PC-3 (cell line): ENCODE measurements at regions not wholly inside any gene's neighbourhood (a gene's known extent, or its start where the extent isn't known, plus 50 kb on each side); places are given as distances from the start of the nearest gene placed in this dataset.

Source experiments
- ATAC-seq: fragments of 200-7000 bp; cut with Tn5 transposase; 2 replicates; pipeline ENCODE4 v1.9.1; 2020; ENCODE audit warnings: mild to moderate bottlenecking, moderate library complexity
- BruUV-seq: library from RNA; stranded (reverse); fragments of 400-500 nt; replicated peaks from 2 replicates; lab custom pipeline; 2021; lab: Mats Ljungman, UMichigan
- CTCF ChIA-PET: fragments of 300-600 bp; sonication (Branson Sonifier 250); formaldehyde crosslinking; loops from one replicate; lab custom pipeline; 2022; ENCODE audit warnings: antibody characterized with exemption; lab: Charles Lee
- POLR2A ChIA-PET: fragments of 300-600 bp; sonication (Branson Sonifier 250); formaldehyde crosslinking; loops from one replicate; lab custom pipeline; 2022; ENCODE audit warnings: antibody characterized with exemption; ENCODE audit not compliant: unreplicated experiment; lab: Charles Lee
- DNase-seq: peaks from one replicate; pipeline ENCODE4 v3.0.0-alpha.2; 2015
- H2AFZ ChIP-seq: fragments of 300-600 bp; sonication (generic); 2 replicates; pipeline ENCODE4 v1.6.0; 2016; ENCODE audit warnings: antibody characterized with exemption, low read length
- H3F3A ChIP-seq: fragments of 300-600 bp; sonication (generic); one replicate; pipeline ENCODE4 v1.6.0; 2017; ENCODE audit warnings: antibody characterized with exemption, low read length, control low read depth, mild to moderate bottlenecking; ENCODE audit not compliant: unreplicated experiment
- H3K27ac ChIP-seq: fragments of 300-600 bp; sonication (generic); 2 replicates; pipeline ENCODE4 v1.5.1; 2016; ENCODE audit warnings: mild to moderate bottlenecking, low read length
- H3K27me3 ChIP-seq: fragments of 300-600 bp; sonication (generic); 2 replicates; pipeline ENCODE4 v1.6.1; 2016; ENCODE audit warnings: low read length, mixed read lengths
- H3K36me3 ChIP-seq: fragments of 300-600 bp; sonication (generic); 2 replicates; pipeline ENCODE4 v1.6.1; 2016; ENCODE audit warnings: low read depth, mixed run types, low read length, mixed read lengths
- H3K4me1 ChIP-seq: fragments of 300-600 bp; sonication (generic); 2 replicates; pipeline ENCODE4 v1.5.1; 2016; ENCODE audit warnings: low read length; ENCODE audit not compliant: insufficient read depth
- H3K4me2 ChIP-seq: fragments of 300-600 bp; sonication (generic); 2 replicates; pipeline ENCODE4 v1.6.0; 2016; ENCODE audit warnings: low read length
- H3K4me3 ChIP-seq: fragments of 300-600 bp; sonication (generic); 2 replicates; pipeline ENCODE4 v1.5.1; 2016; ENCODE audit warnings: mild to moderate bottlenecking, low read length, mixed read lengths
- H3K79me2 ChIP-seq: fragments of 300-600 bp; sonication (generic); 2 replicates; pipeline ENCODE4 v1.6.1; 2017; ENCODE audit warnings: low read length, mixed read lengths
- H3K9ac ChIP-seq: fragments of 300-600 bp; sonication (generic); 2 replicates; pipeline ENCODE4 v1.6.0; 2016; ENCODE audit warnings: mild to moderate bottlenecking, low read length
- H3K9me2 ChIP-seq: fragments of 300-600 bp; sonication (generic); replicated peaks from 2 replicates; pipeline ENCODE4 v1.6.1; 2016; ENCODE audit warnings: mixed run types, low read length, mixed read lengths
- H3K9me3 ChIP-seq: fragments of 300-600 bp; sonication (generic); 2 replicates; pipeline ENCODE4 v1.6.1; 2016; ENCODE audit warnings: low read length, mixed read lengths
- H4K20me1 ChIP-seq: fragments of 300-600 bp; sonication (generic); 2 replicates; pipeline ENCODE4 v1.6.1; 2016; ENCODE audit warnings: low read length, mixed read lengths
- CTCF ChIP-seq: fragments of 300-600 bp; sonication (generic); conservative IDR thresholded peaks from 2 replicates; pipeline ENCODE4 v1.5.1; 2017; ENCODE audit warnings: antibody characterized with exemption, low read depth, mild to moderate bottlenecking, low read length
- EZH2 ChIP-seq: fragments of 300-600 bp; sonication (generic); IDR thresholded peaks from one replicate; pipeline ENCODE4 v1.6.1; 2017; ENCODE audit warnings: antibody characterized with exemption, mild to moderate bottlenecking, low read length; ENCODE audit not compliant: unreplicated experiment
- EZH2phosphoT487 ChIP-seq: fragments of 300-600 bp; sonication (generic); IDR thresholded peaks from 2 replicates; pipeline ENCODE4 v1.6.1; 2018; ENCODE audit warnings: mild to moderate bottlenecking, antibody characterized with exemption, low read length, borderline replicate concordance
- intact Hi-C: fragments of 100-400 bp; cut with micrococcal nuclease; formaldehyde crosslinking; loops from 2 replicates; pipeline ENCODE4 v1.9.0; 2023

- intact Hi-C loops = no loop called here
- H3K4me2 ChIP-seq = no peak overlapping the region
- no peak overlapping the region for H3K27ac ChIP-seq
- no peaks in the 10 kb centered on the region for H4K20me1 ChIP-seq
- H3K9me2 ChIP-seq = 0 out of 2 replicates have a peak, but pooled peaks cover 2% of the 10 kb centered on the region
- H3K4me3 ChIP-seq = no peak overlapping the region
- DNase-seq (no peak), ATAC-seq (no peak)
- H3K27me3 ChIP-seq = peaks cover 28% of the 10 kb centered on the region
- no peaks in the 10 kb centered on the region for H3K36me3 ChIP-seq
- no peaks in the 10 kb centered on the region for H3F3A ChIP-seq
- ChIA-PET POLR2A (no interaction called here), CTCF (no interaction called here)
- peaks cover 26% of the 10 kb centered on the region for H3K4me1 ChIP-seq
- BruUV-seq = no TSS peak
- H2AFZ ChIP-seq = no peak overlapping the region
- no peak overlapping the region for H3K9ac ChIP-seq
- no peaks in the 10 kb centered on the region for H3K79me2 ChIP-seq
- H3K9me3 ChIP-seq = no peaks in the 10 kb centered on the region
- no peak for TF ChIP-seq EZH2phosphoT487
- no peak for TF ChIP-seq CTCF
- TF ChIP-seq EZH2 = no peak
Measured at GRCh38 chr12:97754306-97754705, 291.7 kb downstream of the RMST start.

DNA sequence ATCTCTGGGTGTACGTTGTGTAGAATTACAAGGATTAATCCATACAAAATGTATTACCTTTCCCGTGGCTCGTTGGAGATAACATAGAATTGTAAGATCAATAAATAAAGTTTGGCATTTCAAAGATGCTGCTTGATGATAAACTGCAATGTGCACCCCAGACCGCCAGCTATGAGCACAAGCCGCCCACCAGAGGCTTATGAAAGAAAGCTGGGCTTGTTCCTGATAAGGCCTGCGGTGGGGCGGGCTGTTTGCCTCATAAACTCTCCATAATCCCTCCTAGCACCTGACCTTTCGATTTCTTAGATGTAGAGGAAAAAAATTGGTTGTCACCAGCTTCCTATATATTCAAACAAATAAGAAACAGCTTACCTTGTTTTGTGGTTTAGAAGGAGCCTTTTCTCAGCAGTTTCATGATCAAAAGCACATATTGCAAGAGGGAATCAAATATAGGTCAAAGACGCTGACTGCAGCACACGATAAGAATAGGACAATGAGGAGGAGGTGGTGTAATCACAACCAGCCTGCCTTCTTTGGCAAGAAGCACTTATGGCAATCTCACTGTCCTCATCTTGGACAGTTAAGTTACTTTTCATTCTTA, 293.6 kb downstream of the RMST start:
- Histone ChIP-seq H3K9me2 (no peaks in the 10 kb centered on the region), H3F3A (no peaks in the 10 kb centered on the region), H3K9me3 (no peaks in the 10 kb centered on the region), H3K79me2 (no peaks in the 10 kb centered on the region), H3K27me3 (peaks cover 41% of the 10 kb centered on the region), H3K4me2 (no peak overlapping the region), H3K4me3 (no peak overlapping the region), H3K9ac (no peak overlapping the region), H3K36me3 (no peaks in the 10 kb centered on the region), H4K20me1 (no peaks in the 10 kb centered on the region), H2AFZ (no peak overlapping the region), H3K4me1 (peaks cover 21% of the 10 kb centered on the region), H3K27ac (no peak overlapping the region)
- intact Hi-C loops = no loop called here
- DNase-seq (no peak), ATAC-seq (no peak)
- ChIA-PET CTCF (no interaction called here), POLR2A (no interaction called here)
- no peak for TF ChIP-seq EZH2phosphoT487
- TF ChIP-seq CTCF = no peak
- TF ChIP-seq EZH2 = no peak
- no TSS peak for BruUV-seq

DNA sequence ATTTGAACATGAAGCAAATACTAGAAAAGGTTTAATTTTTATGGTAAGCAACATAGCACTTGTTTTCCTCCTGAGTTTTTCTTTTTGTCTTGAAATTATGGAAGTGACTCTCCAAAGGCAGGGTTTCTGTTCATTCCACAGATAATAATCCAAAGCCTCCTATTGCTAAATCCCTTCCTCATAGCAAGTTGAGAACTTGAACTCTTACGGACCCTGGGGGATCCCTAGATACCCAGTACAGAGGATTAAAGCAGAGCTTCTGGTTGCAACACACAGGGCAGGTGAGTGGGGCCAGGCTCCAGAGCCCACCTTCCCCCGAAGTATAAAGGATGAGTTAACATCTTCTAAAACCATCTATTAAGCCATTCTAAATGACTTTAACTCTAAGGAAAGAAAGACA, 294.1 kb downstream of the RMST start:
- no peaks in the 10 kb centered on the region for H3K9me2 ChIP-seq
- H3K27me3 ChIP-seq = peaks cover 41% of the 10 kb centered on the region
- ChIA-PET CTCF (no interaction called here), POLR2A (no interaction called here)
- intact Hi-C loops = no loop called here
- no peak overlapping the region for H2AFZ ChIP-seq
- no peaks in the 10 kb centered on the region for H3K9me3 ChIP-seq
- BruUV-seq = no TSS peak
- no peak for TF ChIP-seq EZH2
- TF ChIP-seq CTCF = no peak
- TF ChIP-seq EZH2phosphoT487 = no peak
- peaks cover 15% of the 10 kb centered on the region for H3K4me1 ChIP-seq
- no peak overlapping the region for H3K4me2 ChIP-seq
- H3K36me3 ChIP-seq = no peaks in the 10 kb centered on the region
- DNase-seq (no peak), ATAC-seq (no peak)
- no peak overlapping the region for H3K27ac ChIP-seq
- no peaks in the 10 kb centered on the region for H3F3A ChIP-seq
- no peak overlapping the region for H3K4me3 ChIP-seq
- no peaks in the 10 kb centered on the region for H3K79me2 ChIP-seq
- no peaks in the 10 kb centered on the region for H4K20me1 ChIP-seq
- H3K9ac ChIP-seq = no peak overlapping the region
